Umbilical cord (tissue), 1 donor: ENCODE measurements at regions not wholly inside any gene's neighbourhood (a gene's known extent, or its start where the extent isn't known, plus 50 kb on each side); places are given as distances from the start of the nearest gene placed in this dataset.
"Not testable (repeated sequence)": the region's sequence is repeated elsewhere in the genome, so short reads cannot be mapped to it uniquely, and the experiment has no call there.

Source experiments
- DNase-seq: peaks from one replicate; pipeline ENCODE4 v3.0.0-alpha.2; 2015; ENCODE audit warnings: low spot score

GRCh38 chr20:55937283-55937682 lies 68.0 kb downstream of the CBLN4 start:
- DNase-seq, result no peak

GRCh38 chr20:55936209-55936595 lies 69.1 kb downstream of the CBLN4 start:
- DNase-seq, result peak; percentile 89

- DNase-seq, result peak; percentile 89
These were observed 69.7 kb downstream of the CBLN4 start for GRCh38 chr20:55935448-55936208.

- DNase-seq, result no peak
These were observed 71.2 kb downstream of the CBLN4 start for GRCh38 chr20:55934146-55934545.

GRCh38 chr20:55930876-55931275 lies 74.4 kb downstream of the CBLN4 start:
- not testable (repeated sequence) for DNase-seq

- DNase-seq, result no peak
These were observed 77.1 kb downstream of the CBLN4 start for GRCh38 chr20:55928266-55928665.

GRCh38 chr20:55919956-55920355 lies 85.4 kb downstream of the CBLN4 start:
- DNase-seq, result no peak

- DNase-seq, result no peak
These were observed 86.0 kb downstream of the CBLN4 start for GRCh38 chr20:55919319-55919718.

GRCh38 chr20:55918471-55918870 lies 86.8 kb downstream of the CBLN4 start:
- no peak for DNase-seq

- DNase-seq, result no peak
These were observed 112.3 kb downstream of the CBLN4 start for GRCh38 chr20:55893031-55893430.

- no peak for DNase-seq
These were observed 116.6 kb downstream of the CBLN4 start for GRCh38 chr20:55888685-55889084.

GRCh38 chr20:55882910-55883309 lies 122.4 kb downstream of the CBLN4 start:
- DNase-seq, result no peak

- DNase-seq, result no peak
These were observed 123.0 kb downstream of the CBLN4 start for GRCh38 chr20:55882286-55882685.

GRCh38 chr20:55881204-55881603 lies 124.1 kb downstream of the CBLN4 start:
- no peak for DNase-seq

GRCh38 chr20:55880361-55880760 lies 125.0 kb downstream of the CBLN4 start:
- no peak for DNase-seq

- DNase-seq, result no peak
These were observed 150.3 kb downstream of the CBLN4 start for GRCh38 chr20:55855052-55855451.

- DNase-seq, result peak; percentile 45
These were observed 175.0 kb downstream of the CBLN4 start for GRCh38 chr20:55830121-55830827.

- peak; percentile 11 for DNase-seq
These were observed 200.2 kb downstream of the CBLN4 start for GRCh38 chr20:55805138-55805537.

GRCh38 chr20:55800552-55801245 lies 204.6 kb downstream of the CBLN4 start:
- no peak for DNase-seq

- no peak for DNase-seq
These were observed 211.3 kb downstream of the CBLN4 start for GRCh38 chr20:55793986-55794385.

- DNase-seq, result no peak
These were observed 213.3 kb downstream of the CBLN4 start for GRCh38 chr20:55792049-55792448.

- no peak for DNase-seq
These were observed 215.1 kb downstream of the CBLN4 start for GRCh38 chr20:55790178-55790577.

GRCh38 chr20:55784036-55784435 lies 221.3 kb downstream of the CBLN4 start:
- no peak for DNase-seq
